ENCODE measurements at regions not wholly inside any gene's neighbourhood (a gene's known extent, or its start where the extent isn't known, plus 50 kb on each side); places are given as distances from the start of the nearest gene placed in this dataset.

DNA sequence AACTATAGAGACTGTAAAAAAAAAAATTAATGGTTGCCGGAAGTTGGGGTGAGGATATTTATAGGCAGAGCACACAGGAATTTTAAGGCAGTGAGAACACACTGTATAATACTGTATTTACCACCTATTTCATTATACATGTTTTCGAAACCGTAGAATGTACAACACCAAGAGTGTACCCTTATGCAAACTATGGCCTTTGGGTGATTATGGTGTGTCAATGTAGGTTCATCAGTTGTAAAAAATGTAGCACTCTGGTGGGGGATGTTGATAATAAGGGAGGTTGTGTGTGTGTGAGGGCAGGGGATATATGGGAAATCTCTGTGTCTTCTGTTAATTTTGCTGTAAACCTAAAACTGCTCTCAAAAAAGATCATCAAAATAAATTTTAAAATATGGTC lies 791.7 kb upstream of the CDH10 start:
- Histone ChIP-seq H3K36me3 (ENCODE audit: insufficient read depth, low read length) (no peaks in the 10 kb centered on the region), H3K27ac (ENCODE audit: low read depth, low read length, poor library complexity, severe bottlenecking) (no peak overlapping the region), H3K4me2 (ENCODE audit: low read length) (no peak overlapping the region), H3K4me1 (ENCODE audit: insufficient read depth, low read length, poor library complexity, severe bottlenecking) (no peaks in the 10 kb centered on the region), H3K9me2 (ENCODE audit: insufficient read depth, low read length) (no peaks in the 10 kb centered on the region), H4K20me1 (ENCODE audit: insufficient read depth, low read length) (no peaks in the 10 kb centered on the region), H3K9me3 (ENCODE audit: low read length) (no peaks in the 10 kb centered on the region), H3K79me2 (ENCODE audit: insufficient read depth, low read depth, low read length) (no peaks in the 10 kb centered on the region), H3K4me3 (ENCODE audit: low read depth, low read length, poor library complexity, severe bottlenecking) (no peak overlapping the region), H2AFZ (ENCODE audit: low read length) (no peak overlapping the region)
- BruUV-seq (replicated peaks), result no TSS peak
- no peak for DNase-seq (ENCODE audit: low spot score)
- TF ChIP-seq EZH2phosphoT487 (IDR thresholded peaks at IDR 0.05; ENCODE audit: borderline replicate concordance, low read depth, low read length), result no peak
- TF ChIP-seq, protein P1, sequence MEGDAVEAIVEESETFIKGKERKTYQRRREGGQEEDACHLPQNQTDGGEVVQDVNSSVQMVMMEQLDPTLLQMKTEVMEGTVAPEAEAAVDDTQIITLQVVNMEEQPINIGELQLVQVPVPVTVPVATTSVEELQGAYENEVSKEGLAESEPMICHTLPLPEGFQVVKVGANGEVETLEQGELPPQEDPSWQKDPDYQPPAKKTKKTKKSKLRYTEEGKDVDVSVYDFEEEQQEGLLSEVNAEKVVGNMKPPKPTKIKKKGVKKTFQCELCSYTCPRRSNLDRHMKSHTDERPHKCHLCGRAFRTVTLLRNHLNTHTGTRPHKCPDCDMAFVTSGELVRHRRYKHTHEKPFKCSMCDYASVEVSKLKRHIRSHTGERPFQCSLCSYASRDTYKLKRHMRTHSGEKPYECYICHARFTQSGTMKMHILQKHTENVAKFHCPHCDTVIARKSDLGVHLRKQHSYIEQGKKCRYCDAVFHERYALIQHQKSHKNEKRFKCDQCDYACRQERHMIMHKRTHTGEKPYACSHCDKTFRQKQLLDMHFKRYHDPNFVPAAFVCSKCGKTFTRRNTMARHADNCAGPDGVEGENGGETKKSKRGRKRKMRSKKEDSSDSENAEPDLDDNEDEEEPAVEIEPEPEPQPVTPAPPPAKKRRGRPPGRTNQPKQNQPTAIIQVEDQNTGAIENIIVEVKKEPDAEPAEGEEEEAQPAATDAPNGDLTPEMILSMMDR (conservative IDR thresholded peaks at IDR 0.05; ENCODE audit: low read length), result no peak
- ChIA-PET POLR2A (no interaction called here), CTCF (ENCODE audit: unreplicated experiment) (no interaction called here)
- intact Hi-C loops (cut with micrococcal nuclease; ENCODE audit: unreplicated experiment), result no loop called here

DNA sequence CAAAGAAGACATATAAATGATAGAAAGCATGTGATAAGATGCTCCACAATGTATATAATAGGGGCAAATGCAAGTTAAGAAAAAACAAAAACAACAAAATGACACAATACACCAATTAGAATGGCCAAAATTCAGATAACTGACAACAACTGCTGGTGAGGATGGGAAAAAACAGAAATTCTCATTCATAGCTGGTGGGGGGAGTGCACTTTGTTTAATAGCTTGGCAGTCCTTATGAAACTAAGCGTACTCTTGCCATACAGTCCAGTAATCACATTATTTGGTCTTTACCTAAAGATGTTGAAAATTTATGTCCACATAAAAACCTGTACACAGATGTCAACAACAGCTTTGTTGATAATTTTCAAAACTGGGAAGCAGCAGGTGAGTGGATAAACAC lies 791.1 kb upstream of the CDH10 start:
- no peak overlapping the region for H3K4me3 ChIP-seq (ENCODE audit: low read depth, low read length, poor library complexity, severe bottlenecking)
- no peak for DNase-seq (ENCODE audit: low spot score)

DNA sequence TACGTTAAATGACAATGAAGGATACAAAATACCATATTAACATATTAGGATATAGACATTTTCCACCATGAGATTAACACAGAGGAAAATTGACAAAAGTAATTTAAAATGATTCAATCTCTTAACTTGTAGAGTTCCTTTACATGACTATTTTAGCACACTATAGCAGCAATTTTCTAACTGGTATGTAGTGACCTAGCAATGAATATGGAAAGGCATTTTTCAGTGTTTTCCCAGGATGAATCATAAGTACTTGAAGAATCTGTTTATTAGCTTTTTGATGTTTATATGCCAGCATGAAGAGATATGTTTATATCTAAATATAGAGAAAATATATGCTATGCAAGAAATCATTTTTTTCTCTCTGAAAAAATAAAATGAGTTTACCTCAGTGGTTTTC lies 782.5 kb upstream of the CDH10 start:
- CTCF ChIA-PET (ENCODE audit: unreplicated experiment), result no interaction called here
- no TSS peak for BruUV-seq (replicated peaks)

More for the DNA sequence above, 791.1 kb upstream of the CDH10 start:
- intact Hi-C loops (cut with micrococcal nuclease; ENCODE audit: unreplicated experiment), result no loop called here
- no TSS peak for BruUV-seq (replicated peaks)
- Histone ChIP-seq H3K9me2 (ENCODE audit: insufficient read depth, low read length) (no peaks in the 10 kb centered on the region), H3K4me1 (ENCODE audit: insufficient read depth, low read length, poor library complexity, severe bottlenecking) (no peaks in the 10 kb centered on the region), H3K27ac (ENCODE audit: low read depth, low read length, poor library complexity, severe bottlenecking) (no peak overlapping the region), H3K4me2 (ENCODE audit: low read length) (no peak overlapping the region), H2AFZ (ENCODE audit: low read length) (no peak overlapping the region), H3K36me3 (ENCODE audit: insufficient read depth, low read length) (no peaks in the 10 kb centered on the region), H4K20me1 (ENCODE audit: insufficient read depth, low read length) (no peaks in the 10 kb centered on the region), H3K79me2 (ENCODE audit: insufficient read depth, low read depth, low read length) (no peaks in the 10 kb centered on the region), H3K9me3 (ENCODE audit: low read length) (no peaks in the 10 kb centered on the region)
- ChIA-PET POLR2A (no interaction called here), CTCF (ENCODE audit: unreplicated experiment) (no interaction called here)
- TF ChIP-seq EZH2phosphoT487 (IDR thresholded peaks at IDR 0.05; ENCODE audit: borderline replicate concordance, low read depth, low read length), result no peak
- TF ChIP-seq, protein P1 (conservative IDR thresholded peaks at IDR 0.05; ENCODE audit: low read length), result no peak

More for the DNA sequence above, 782.5 kb upstream of the CDH10 start:
- POLR2A ChIA-PET, result no interaction called here
- Histone ChIP-seq H3K27ac (ENCODE audit: low read depth, low read length, poor library complexity, severe bottlenecking) (no peak overlapping the region), H3K4me1 (ENCODE audit: insufficient read depth, low read length, poor library complexity, severe bottlenecking) (no peaks in the 10 kb centered on the region), H3K4me3 (ENCODE audit: low read depth, low read length, poor library complexity, severe bottlenecking) (no peak overlapping the region), H3K9me2 (ENCODE audit: insufficient read depth, low read length) (no peaks in the 10 kb centered on the region), H3K4me2 (ENCODE audit: low read length) (no peak overlapping the region), H3K36me3 (ENCODE audit: insufficient read depth, low read length) (no peaks in the 10 kb centered on the region), H4K20me1 (ENCODE audit: insufficient read depth, low read length) (no peaks in the 10 kb centered on the region), H3K79me2 (ENCODE audit: insufficient read depth, low read depth, low read length) (no peaks in the 10 kb centered on the region), H2AFZ (ENCODE audit: low read length) (no peak overlapping the region), H3K9me3 (ENCODE audit: low read length) (no peaks in the 10 kb centered on the region; the same call in 1 of the 2 replicates)
- TF ChIP-seq, protein P1 (conservative IDR thresholded peaks at IDR 0.05; ENCODE audit: low read length), result no peak
- no peak for TF ChIP-seq EZH2phosphoT487 (IDR thresholded peaks at IDR 0.05; ENCODE audit: borderline replicate concordance, low read depth, low read length)
- no peak for DNase-seq (ENCODE audit: low spot score)
- intact Hi-C loops (cut with micrococcal nuclease; ENCODE audit: unreplicated experiment), result no loop called here

All from OCI-LY7 (cell line).